Lung microvascular endothelial cell (primary cell): ENCODE measurements at regions not wholly inside any gene's neighbourhood (a gene's known extent, or its start where the extent isn't known, plus 50 kb on each side); places are given as distances from the start of the nearest gene placed in this dataset.

ENCODE experiments used
- DNase-seq, 2 donors: peaks; one replicate each; pipeline versions ENCODE4 v3.0.0 to v3.0.0-alpha.2; 2010; ENCODE audit warnings: low read depth in 2 of 2

- no peak for DNase-seq
These were observed 295.6 kb downstream of the CASP12 start for GRCh38 chr11:104602643-104603042.

DNA sequence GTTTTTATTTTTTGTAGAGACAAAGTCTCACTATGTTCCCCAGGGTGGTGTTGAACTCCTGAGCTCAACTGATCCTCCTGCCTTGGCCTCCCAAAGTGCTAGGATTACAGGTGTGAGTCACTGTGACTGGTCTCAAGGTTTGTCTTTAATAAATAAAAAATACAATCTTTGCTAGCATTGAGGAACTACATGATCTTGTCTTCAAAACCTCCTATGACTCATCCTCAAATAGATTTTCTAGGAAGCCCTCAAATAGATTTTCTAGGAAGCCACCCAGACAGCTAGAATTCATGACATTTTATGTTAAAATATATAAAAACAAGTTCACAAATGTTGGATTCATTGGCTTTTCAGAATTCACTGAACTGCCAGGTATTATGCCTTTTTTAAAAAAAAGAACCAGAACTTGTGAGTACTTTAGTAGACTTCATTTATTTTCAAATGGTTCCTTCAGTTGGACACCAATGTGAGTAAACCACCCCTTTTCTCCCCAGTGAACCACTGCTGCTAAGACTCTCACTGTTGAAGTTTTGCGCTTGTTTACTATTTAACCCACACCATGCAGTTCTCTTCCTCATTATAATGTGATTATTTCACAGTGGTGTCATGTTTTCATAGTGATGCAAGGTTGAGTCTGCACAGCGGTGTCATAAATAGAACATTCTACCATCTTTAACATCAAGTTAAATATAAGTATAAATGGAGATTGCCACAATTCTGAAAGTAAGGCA lies 303.9 kb downstream of the CASP12 start:
- DNase-seq, result no peak

DNA sequence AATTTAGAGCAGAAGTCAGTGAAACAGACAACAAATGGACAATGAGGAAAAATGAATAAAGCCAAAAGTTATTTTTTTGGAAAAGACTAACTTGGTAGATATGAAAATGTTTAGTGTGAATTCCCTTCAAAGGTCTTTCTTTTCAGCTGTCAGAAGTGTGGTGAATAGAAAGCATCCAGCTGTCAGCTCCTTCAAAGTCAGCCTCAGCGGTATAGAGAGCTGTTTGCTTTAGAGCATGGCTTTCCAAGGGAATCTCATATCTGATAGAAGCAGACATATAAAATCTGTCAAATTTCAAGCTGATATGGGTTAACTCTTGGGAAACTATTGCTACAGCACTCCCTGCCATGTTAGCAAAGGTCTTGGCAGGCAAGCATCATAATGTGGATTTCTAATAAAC lies 309.3 kb downstream of the CASP12 start:
- DNase-seq, result no peak

DNA sequence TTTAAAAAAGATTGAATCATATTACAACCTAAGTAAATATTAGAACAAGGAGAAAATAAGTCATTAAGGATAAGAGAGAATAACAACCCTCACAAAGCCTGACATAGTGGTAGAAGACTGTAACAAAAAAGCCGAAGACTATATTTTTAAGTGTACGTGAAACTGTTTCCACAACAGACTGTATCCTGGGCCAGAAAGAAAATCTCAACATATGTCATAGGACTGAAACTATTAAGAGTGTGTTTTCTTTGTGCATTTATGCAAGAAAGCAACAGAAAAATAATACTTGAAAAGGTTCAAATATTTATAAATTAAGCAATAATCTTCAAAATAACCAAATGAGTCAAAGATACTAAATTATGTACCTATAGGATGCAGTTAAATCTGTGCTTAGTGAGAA lies 309.8 kb downstream of the CASP12 start:
- no peak for DNase-seq

GRCh38 chr11:104584823-104585222 lies 313.4 kb downstream of the CASP12 start:
- DNase-seq, result no peak

- DNase-seq, result no peak
These were observed 314.4 kb downstream of the CASP12 start for GRCh38 chr11:104583857-104584256.

DNA sequence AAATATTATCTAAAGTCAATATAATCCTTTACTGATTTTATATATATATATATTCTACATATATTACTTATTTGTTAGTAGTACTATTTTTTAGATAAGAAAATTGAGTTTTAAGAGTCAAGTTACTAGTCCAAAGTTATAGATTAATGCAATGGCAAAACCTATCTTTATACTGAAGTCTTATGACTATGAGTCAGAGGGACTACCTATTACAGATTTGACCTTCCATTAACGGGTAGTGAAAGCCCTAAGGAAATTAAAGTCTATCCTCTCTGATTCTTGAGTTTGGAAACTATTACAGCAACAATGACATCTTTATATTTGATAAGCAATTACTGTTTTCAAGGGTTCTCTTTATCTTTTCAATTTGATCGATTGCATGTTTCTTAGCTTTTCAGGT lies 315.8 kb downstream of the CASP12 start:
- DNase-seq, result no peak

DNA sequence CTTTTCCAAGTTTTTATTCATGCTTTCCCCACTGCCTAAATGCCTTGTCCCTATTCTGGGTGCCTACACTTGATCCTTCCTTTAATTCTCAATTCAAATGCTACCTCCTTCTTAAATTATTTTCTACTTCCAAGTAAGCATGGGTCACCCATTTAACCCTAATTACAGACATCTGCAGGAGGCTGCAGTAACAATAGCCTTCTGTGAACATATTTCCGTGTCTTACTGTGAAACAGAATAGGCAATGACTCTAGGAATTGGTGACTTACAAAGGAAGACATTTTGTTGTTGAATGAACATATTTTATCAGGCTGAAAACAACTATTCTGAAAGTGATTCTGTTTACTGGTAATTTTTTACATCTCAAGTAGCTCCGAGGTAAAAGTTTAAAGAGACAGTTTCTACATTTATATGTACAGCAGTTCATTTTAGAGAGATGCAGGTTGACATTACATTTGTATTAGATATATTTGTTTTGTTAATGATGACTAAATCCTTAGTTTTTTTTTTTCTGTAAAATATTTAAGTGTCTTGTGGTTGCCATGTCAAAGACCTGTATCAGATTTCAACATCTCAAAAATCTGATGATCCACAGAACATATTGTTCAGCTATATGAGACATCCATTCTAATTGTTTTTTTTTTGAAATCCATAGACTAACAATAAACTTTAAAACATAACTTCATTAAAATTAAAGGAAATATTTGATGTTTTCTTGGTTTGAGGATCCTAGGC lies 316.8 kb downstream of the CASP12 start:
- no peak for DNase-seq

DNA sequence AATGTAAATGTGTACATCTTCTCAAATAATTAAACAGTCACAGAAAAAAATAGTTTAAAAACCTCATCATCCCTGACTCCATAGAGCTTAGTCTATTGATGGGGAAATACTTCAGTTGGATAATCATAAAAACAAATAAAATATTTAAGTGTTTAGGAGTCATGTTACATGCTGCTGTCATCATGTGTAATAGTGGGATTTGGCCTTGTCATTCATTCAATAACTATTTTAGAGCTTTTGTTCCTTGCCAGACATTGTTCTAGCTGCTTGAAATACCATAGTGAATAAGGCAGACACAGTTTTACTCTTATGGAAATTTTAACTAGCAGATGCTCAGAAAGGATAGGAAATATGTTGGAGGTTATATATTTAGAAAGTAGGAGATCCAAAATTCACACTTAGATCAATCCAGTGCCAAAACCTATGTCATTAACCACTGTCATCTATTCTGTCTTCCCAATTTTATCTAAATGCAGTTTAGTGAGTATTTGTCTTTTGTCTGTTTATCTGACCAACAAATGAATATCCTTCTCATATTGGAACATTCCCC lies 324.7 kb downstream of the CASP12 start:
- no peak for DNase-seq

DNA sequence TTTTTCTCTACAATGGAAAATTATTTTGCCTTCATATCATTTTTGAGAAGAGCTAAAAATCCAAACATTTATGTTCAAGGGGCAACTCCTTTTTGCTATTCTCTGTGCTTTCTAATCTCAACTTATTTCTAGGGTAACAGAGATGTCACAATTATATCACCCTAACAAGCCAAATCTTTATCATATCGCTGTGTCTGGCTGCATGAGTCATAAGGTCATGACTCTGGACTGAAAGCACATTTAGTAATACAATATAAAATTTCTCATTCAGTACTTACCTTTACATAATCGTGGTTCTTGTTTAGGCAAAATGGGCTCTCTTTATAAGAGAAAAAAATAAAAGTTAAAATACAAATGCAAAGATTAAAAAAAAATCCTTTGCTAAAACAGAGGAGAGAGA lies 326.0 kb downstream of the CASP12 start:
- DNase-seq, result peak in 1 of 2 donors; percentile 35

DNA sequence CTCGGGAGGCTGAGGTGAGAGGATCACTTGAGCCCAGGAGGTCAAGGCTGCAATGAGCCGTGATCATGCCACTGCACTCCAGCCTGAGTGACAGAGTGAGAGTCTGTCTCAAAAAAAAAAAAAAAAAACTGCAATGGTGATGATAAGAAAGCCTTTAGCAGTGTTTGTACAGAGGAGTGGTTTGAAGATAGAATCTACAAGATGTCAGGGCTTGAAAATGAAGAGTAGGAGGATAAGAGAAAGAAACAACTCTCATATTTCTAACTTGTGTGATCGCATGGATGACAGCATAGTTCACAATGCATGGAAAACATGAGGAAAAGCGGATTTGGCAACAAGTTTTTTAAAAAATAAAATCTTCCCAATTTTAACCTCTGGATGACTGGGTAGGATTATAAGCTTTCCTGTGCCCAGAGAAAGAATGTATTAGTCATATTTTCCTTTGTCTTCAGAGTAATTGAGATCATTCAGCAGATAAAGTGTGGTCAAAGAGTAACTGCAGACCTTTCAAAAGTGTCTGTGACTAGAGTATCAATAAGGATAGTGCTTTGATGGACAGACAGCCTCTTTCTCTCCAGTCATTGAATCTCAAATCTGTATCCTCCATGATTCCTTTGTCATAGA lies 328.1 kb downstream of the CASP12 start:
- DNase-seq, result no peak

- DNase-seq, result no peak
These were observed 332.7 kb downstream of the CASP12 start for GRCh38 chr11:104565583-104565961.

DNA sequence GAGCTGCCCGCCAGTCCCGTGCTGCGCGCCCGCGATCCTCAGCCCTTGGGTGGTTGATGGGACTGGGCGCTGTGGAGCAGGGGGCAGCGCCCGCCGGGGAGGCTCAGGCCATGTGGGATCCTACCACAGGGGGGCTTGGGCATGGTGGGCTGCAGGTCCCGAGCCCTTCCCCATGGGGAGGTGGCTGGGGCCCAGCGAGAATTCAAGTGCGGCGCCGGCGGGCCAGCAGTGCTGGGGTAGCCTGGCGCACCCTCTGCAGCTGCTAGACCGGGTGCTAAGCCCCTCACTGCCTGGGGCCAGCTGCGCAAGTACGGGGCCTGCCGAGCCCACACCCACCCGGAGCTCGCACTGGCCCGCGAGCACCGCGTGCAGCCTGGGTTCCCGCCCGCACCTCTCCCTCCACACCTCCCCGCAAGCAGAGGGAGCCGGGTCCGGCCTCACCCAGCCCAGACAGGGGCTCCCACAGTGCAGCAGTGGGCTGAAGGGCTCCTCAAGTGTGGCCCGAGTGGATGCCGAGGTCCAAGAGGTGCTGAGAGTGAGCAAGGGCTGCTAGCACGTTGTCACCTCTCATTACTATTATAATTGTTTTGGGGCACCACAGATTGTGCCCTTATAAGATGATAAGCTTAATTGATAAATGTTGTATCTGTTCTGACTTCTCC lies 333.2 kb downstream of the CASP12 start:
- DNase-seq, result no peak

DNA sequence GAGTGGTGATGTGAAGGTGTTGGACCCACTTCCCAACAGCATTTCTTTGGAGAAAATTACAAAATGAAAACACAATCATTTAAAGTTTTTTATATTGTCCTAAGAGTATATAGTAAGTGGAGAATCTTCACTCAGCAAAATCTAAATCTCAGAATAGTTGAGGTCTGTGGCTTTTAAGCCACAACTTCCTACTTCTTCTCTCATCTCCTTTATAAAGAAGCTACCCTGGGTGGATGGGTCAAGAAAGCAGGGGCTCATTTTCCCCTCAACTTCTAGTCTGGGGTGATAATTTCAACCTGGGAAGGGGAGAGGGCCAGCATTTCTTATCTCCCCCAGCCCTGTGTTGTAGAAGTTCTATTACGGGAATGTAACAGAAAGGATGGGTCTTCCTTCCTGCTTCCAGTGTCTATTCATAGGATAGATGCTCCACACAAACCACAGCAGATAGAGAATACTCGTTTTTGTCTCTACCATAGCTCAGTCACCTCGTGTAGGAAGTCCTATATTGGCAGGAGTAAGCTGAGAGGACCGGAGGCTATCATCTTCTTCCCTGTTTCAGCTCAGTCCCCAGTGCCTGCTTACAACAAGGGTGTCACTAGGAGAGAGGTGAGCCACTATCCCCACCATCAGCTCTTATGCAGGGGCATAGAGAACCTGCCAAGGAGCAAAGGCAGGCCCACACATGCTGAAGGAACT lies 341.5 kb downstream of the CASP12 start:
- no peak for DNase-seq

DNA sequence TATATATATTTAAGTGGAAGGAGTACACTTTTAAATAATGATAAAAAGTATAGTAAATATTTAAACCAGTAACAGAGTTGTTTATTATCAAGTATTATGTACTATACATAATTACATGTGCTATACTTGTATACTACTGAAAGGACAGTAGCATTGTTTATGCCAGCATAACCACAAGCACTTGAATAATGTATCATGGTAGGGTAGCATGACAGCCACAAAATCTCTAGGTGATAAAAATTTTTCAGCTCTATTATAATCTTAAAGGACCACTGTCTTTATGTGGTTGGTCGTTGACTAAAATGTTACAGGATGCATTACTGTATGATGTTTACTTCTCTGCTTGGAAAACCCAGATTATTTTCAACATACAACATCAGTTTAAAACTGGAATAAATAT lies 349.2 kb downstream of the CASP12 start:
- DNase-seq, result no peak

GRCh38 chr11:104547996-104548661 lies 350.1 kb downstream of the CASP12 start:
- peak in 1 of 2 donors; percentile 12 for DNase-seq

- no peak for DNase-seq
These were observed 351.8 kb downstream of the CASP12 start for GRCh38 chr11:104546501-104546900.

GRCh38 chr11:104541701-104542100 lies 356.6 kb downstream of the CASP12 start:
- no peak for DNase-seq

DNA sequence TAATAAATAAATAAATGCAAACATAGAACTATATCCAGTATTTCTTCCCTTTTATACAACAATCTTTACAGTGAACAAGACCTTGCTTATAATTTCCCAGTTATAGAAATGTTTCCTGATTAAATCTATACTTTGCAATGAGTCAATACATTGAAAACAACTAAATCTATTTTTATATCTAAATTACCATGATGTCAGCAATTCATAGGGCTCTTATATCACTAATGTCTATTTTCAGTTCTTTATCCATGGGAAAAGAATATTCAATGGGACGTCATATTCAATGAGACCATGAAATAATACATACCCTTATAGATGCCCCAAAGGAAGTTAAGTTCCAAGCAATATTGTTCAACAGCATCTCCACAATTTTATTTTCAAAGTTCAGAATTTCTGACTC lies 359.9 kb downstream of the CASP12 start:
- DNase-seq, result no peak

- peak in 1 of 2 donors; percentile 3 for DNase-seq
These were observed 364.0 kb downstream of the CASP12 start for GRCh38 chr11:104534278-104534677.

- DNase-seq, result no peak
These were observed 366.4 kb downstream of the CASP12 start for GRCh38 chr11:104531894-104532293.
